DND-41 (cell line): ENCODE measurements at regions not wholly inside any gene's neighbourhood (a gene's known extent, or its start where the extent isn't known, plus 50 kb on each side); places are given as distances from the start of the nearest gene placed in this dataset.

ENCODE experiments used
- CTCF ChIP-seq: IDR thresholded peaks from 2 replicates; pipeline ENCODE4 v1.5.1; 2012; ENCODE audit warnings: borderline replicate concordance, low read length, moderate library complexity, mild to moderate bottlenecking; ENCODE audit not compliant: poor library complexity, severe bottlenecking; ENCODE audit errors: extremely low read depth
- EZH2 ChIP-seq: IDR thresholded peaks from 3 replicates; pipeline ENCODE4 v1.6.1; 2012; ENCODE audit warnings: borderline replicate concordance, low read depth, mild to moderate bottlenecking, moderate library complexity, low read length, inconsistent platforms; ENCODE audit not compliant: severe bottlenecking

- TF ChIP-seq EZH2 (no peak), CTCF (no peak)
These were observed 549.7 kb downstream of the CSNK1G3 start for GRCh38 chr5:124061663-124062062.
